H9 (cell line): ENCODE measurements at regions not wholly inside any gene's neighbourhood (a gene's known extent, or its start where the extent isn't known, plus 50 kb on each side); places are given as distances from the start of the nearest gene placed in this dataset.

Experiments
- DNase-seq: peaks from one replicate; pipeline ENCODE4 v3.0.0-alpha.2; 2017
- H2AFZ ChIP-seq: one replicate; pipeline ENCODE4 v1.6.1; 2013; ENCODE audit warnings: mild to moderate bottlenecking, low read length, control low read depth, moderate library complexity
- H2AK5ac ChIP-seq: 2 replicates; pipeline ENCODE4 v1.6.1; 2013; ENCODE audit warnings: low read length, control low read depth, mixed read lengths; ENCODE audit not compliant: insufficient read length
- H2BK120ac ChIP-seq: one replicate; pipeline ENCODE4 v1.6.1; 2013; ENCODE audit warnings: low read depth, mild to moderate bottlenecking, low read length, control low read depth, inconsistent platforms; ENCODE audit not compliant: poor library complexity, severe bottlenecking
- H2BK12ac ChIP-seq: 2 replicates; pipeline ENCODE4 v1.6.1; 2013; ENCODE audit warnings: low read length, control low read depth, mixed read lengths, low read depth; ENCODE audit not compliant: insufficient read length
- H2BK15ac ChIP-seq: 2 replicates; pipeline ENCODE4 v1.6.1; 2013; ENCODE audit warnings: low read depth, low read length, control low read depth
- H2BK20ac ChIP-seq: one replicate; pipeline ENCODE4 v1.6.1; 2013; ENCODE audit warnings: low read depth, mild to moderate bottlenecking, low read length, control low read depth, inconsistent platforms; ENCODE audit not compliant: poor library complexity, severe bottlenecking
- H2BK5ac ChIP-seq: 2 replicates; pipeline ENCODE4 v1.6.1; 2013; ENCODE audit warnings: low read length, control low read depth, mixed read lengths; ENCODE audit not compliant: insufficient read length
- H3K14ac ChIP-seq: 2 replicates; pipeline ENCODE4 v1.6.1; 2013; ENCODE audit warnings: low read length, control low read depth; ENCODE audit not compliant: insufficient read depth
- H3K18ac ChIP-seq: 2 replicates; pipeline ENCODE4 v1.6.1; 2013; ENCODE audit warnings: low read depth, mild to moderate bottlenecking, mixed read lengths, low read length, control low read depth; ENCODE audit not compliant: insufficient read length
- H3K23ac ChIP-seq: 2 replicates; pipeline ENCODE4 v1.6.1; 2013; ENCODE audit warnings: low read length, control low read depth, mixed read lengths, low read depth; ENCODE audit not compliant: insufficient read length
- H3K23me2 ChIP-seq: 2 replicates; pipeline ENCODE4 v1.6.1; 2013; ENCODE audit warnings: low read depth, mild to moderate bottlenecking, mixed read lengths, low read length, control low read depth; ENCODE audit not compliant: insufficient read length, poor library complexity, severe bottlenecking
- H3K27ac ChIP-seq: 2 replicates; pipeline ENCODE4 v1.5.1; 2013; ENCODE audit warnings: low read length, control low read depth, mixed read lengths, low read depth; ENCODE audit not compliant: insufficient read length
- H3K27me3 ChIP-seq: 2 replicates; pipeline ENCODE4 v1.6.1; 2013; ENCODE audit warnings: low read length, control low read depth, inconsistent platforms; ENCODE audit not compliant: insufficient read depth
- H3K4ac ChIP-seq: 2 replicates; pipeline ENCODE4 v1.6.1; 2013; ENCODE audit warnings: low read depth, mild to moderate bottlenecking, control low read depth, inconsistent platforms, low read length, moderate library complexity
- H3K4me1 ChIP-seq: 2 replicates; pipeline ENCODE4 v1.6.1; 2013; ENCODE audit warnings: low read length, control low read depth, inconsistent platforms; ENCODE audit not compliant: insufficient read depth
- H3K4me2 ChIP-seq: 2 replicates; pipeline ENCODE4 v1.6.1; 2013; ENCODE audit warnings: low read length, control low read depth, mixed read lengths; ENCODE audit not compliant: insufficient read length, insufficient read depth
- H3K56ac ChIP-seq: 2 replicates; pipeline ENCODE4 v1.6.1; 2013; ENCODE audit warnings: low read depth, mild to moderate bottlenecking, mixed read lengths, low read length, control low read depth; ENCODE audit not compliant: insufficient read length
- H3K79me1 ChIP-seq: 2 replicates; pipeline ENCODE4 v1.6.1; 2013; ENCODE audit warnings: low read depth, mild to moderate bottlenecking, moderate library complexity, low read length, control low read depth, inconsistent platforms; ENCODE audit not compliant: insufficient read depth, poor library complexity, severe bottlenecking
- H3K79me2 ChIP-seq: 2 replicates; pipeline ENCODE4 v1.6.1; 2013; ENCODE audit warnings: low read length, control low read depth, inconsistent platforms; ENCODE audit not compliant: insufficient read depth
- H3K9ac ChIP-seq: 2 replicates; pipeline ENCODE4 v1.6.1; 2013; ENCODE audit warnings: low read length, control low read depth, mixed read lengths; ENCODE audit not compliant: insufficient read length; ENCODE audit errors: extremely low read depth
- H3K9me3 ChIP-seq: one replicate; pipeline ENCODE4 v1.6.1; 2013; ENCODE audit warnings: low read depth, low read length, inconsistent platforms; ENCODE audit not compliant: control insufficient read depth
- H3T11ph ChIP-seq: one replicate; pipeline ENCODE4 v1.6.1; 2013; ENCODE audit warnings: mild to moderate bottlenecking, low read length, control low read depth, inconsistent platforms
- H4K20me1 ChIP-seq: one replicate; pipeline ENCODE4 v1.6.1; 2013; ENCODE audit not compliant: control insufficient read depth, insufficient read length, insufficient read depth
- H4K5ac ChIP-seq: 2 replicates; pipeline ENCODE4 v1.6.1; 2013; ENCODE audit warnings: low read depth, mild to moderate bottlenecking, mixed read lengths, low read length, control low read depth; ENCODE audit not compliant: insufficient read length
- H4K8ac ChIP-seq: replicated peaks from 2 replicates; pipeline ENCODE4 v1.6.1; 2013; ENCODE audit warnings: low read length, control low read depth, mixed read lengths, low read depth; ENCODE audit not compliant: insufficient read length
- H4K91ac ChIP-seq: 2 replicates; pipeline ENCODE4 v1.6.1; 2013; ENCODE audit warnings: low read depth, mild to moderate bottlenecking, moderate library complexity, mixed read lengths, low read length, control low read depth; ENCODE audit not compliant: insufficient read length
- H3K27ac Mint-ChIP-seq, 3 experiments: 2 replicates in 2 of 3; 3 replicates in 1 of 3; pipeline ENCODE4 v1.8.0; 2020 to 2021; ENCODE audit warnings: mixed read lengths in 3 of 3, mild to moderate bottlenecking in 1 of 3, moderate library complexity in 1 of 3
- H3K27me3 Mint-ChIP-seq: 2 replicates; pipeline ENCODE4 v1.8.0; 2021; ENCODE audit warnings: low read depth, mild to moderate bottlenecking, moderate library complexity, mixed read lengths
- H3K36me3 Mint-ChIP-seq, 3 experiments: 2 replicates in 2 of 3; 3 replicates in 1 of 3; pipeline ENCODE4 v1.8.0; 2020 to 2021; ENCODE audit warnings: low read depth in 3 of 3, mixed read lengths in 3 of 3; ENCODE audit not compliant: insufficient read depth in 1 of 3
- H3K4me1 Mint-ChIP-seq, 2 experiments: 2 replicates each; pipeline ENCODE4 v1.8.0; 2020; ENCODE audit warnings: mixed read lengths in 2 of 2
- H3K4me3 Mint-ChIP-seq, 2 experiments: 2 replicates in 1 of 2; 3 replicates in 1 of 2; pipeline ENCODE4 v1.8.0; 2020 to 2021; ENCODE audit warnings: mild to moderate bottlenecking in 2 of 2, mixed read lengths in 2 of 2, moderate library complexity in 1 of 2
- H3K9me3 Mint-ChIP-seq, 2 experiments: 2 replicates in 1 of 2; 3 replicates in 1 of 2; pipeline ENCODE4 v1.8.0; 2020; ENCODE audit warnings: mild to moderate bottlenecking in 2 of 2, mixed read lengths in 2 of 2, moderate library complexity in 1 of 2
- CTCF ChIP-seq: fragments of 200-600 bp; sonication (generic); conservative IDR thresholded peaks from 3 replicates; pipeline ENCODE4 v1.8.0; 2021; ENCODE audit warnings: antibody characterized with exemption, mild to moderate bottlenecking
- WGBS: extraction: QIAGEN DNeasy Blood & Tissue Kit; methylation state at CpG from one replicate; pipeline ENCODE4 v1.1.7; 2013; ENCODE audit warnings: missing lambda C conversion rate, low lambda C conversion rate, mixed read lengths; ENCODE audit not compliant: insufficient read length; ENCODE audit errors: extremely low coverage; 5-methylcytosine and 5-hydroxymethylcytosine counted together

GRCh38 chr6:82551831-82552230, 188.2 kb downstream of the TPBG start:
- no peak for DNase-seq
- Histone ChIP-seq H3K18ac (no peak overlapping the region), H3K79me2 (no peaks in the 10 kb centered on the region), H4K91ac (no peak overlapping the region), H3K23ac (no peak overlapping the region), H4K8ac (no peak overlapping the region), H2BK15ac (no peak overlapping the region), H3K4me1 (no peaks in the 10 kb centered on the region), H3K56ac (no peak overlapping the region), H3K79me1 (no peaks in the 10 kb centered on the region), H3K4ac (no peak overlapping the region), H3K27ac (no peak overlapping the region), H4K20me1 (no peaks in the 10 kb centered on the region), H2BK12ac (no peak overlapping the region), H3K14ac (no peak overlapping the region), H2AFZ (no peak overlapping the region), H3K27me3 (no peaks in the 10 kb centered on the region), H2BK5ac (no peak overlapping the region), H3K9ac (no peak overlapping the region), H2AK5ac (no peak overlapping the region), H2BK20ac (no peak overlapping the region), H2BK120ac (no peak overlapping the region), H3K4me2 (no peak overlapping the region), H3T11ph (no peak overlapping the region), H4K5ac (no peak overlapping the region), H3K9me3 (no peaks in the 10 kb centered on the region), H3K23me2 (no peaks in the 10 kb centered on the region)
- peaks cover 0 to 2% of the 10 kb centered on the region in 2 experiments; a peak in 3 of 4 replicates for H3K4me1 Mint-ChIP-seq
- no CpG with 5 or more reads among the region's 7 CpGs for WGBS
- peaks cover 0 to 4% (median 3%) of the 10 kb centered on the region in 3 experiments; a peak in 3 of 7 replicates for H3K36me3 Mint-ChIP-seq
- no peak for TF ChIP-seq CTCF
- peaks cover 2% of the 10 kb centered on the region; the same call in 1 of the 2 replicates for H3K27me3 Mint-ChIP-seq
- H3K4me3 Mint-ChIP-seq = no peak overlapping the region
- H3K9me3 Mint-ChIP-seq = peaks cover 0 to 7% of the 10 kb centered on the region in 2 experiments; a peak in 3 of 5 replicates
- H3K27ac Mint-ChIP-seq = no peak overlapping the region; a peak in 1 of 7 replicates
